ENCODE measurements at regions not wholly inside any gene's neighbourhood (a gene's known extent, or its start where the extent isn't known, plus 50 kb on each side); places are given as distances from the start of the nearest gene placed in this dataset.
"Not testable (repeated sequence)": the region's sequence is repeated elsewhere in the genome, so short reads cannot be mapped to it uniquely, and the experiment has no call there.

- not testable (repeated sequence) for H3K27ac Mint-ChIP-seq; H3K27me3 Mint-ChIP-seq (ENCODE audit: insufficient read depth); H3K4me3 Mint-ChIP-seq; H3K9me3 Mint-ChIP-seq; H3K36me3 Mint-ChIP-seq (ENCODE audit: low read depth); DNase-seq
- peaks cover 22% of the 10 kb centered on the region for H3K4me1 Mint-ChIP-seq (ENCODE audit: low read depth)
Observed at GRCh38 chr2:113386780-113387433, 50.6 kb upstream of the ZNG1B start.

GRCh38 chr2:113379621-113380020, 57.9 kb upstream of the ZNG1B start:
- peaks cover 12% of the 10 kb centered on the region; the same call in 1 of the 2 replicates for H3K4me1 Mint-ChIP-seq (ENCODE audit: low read depth)
- not testable (repeated sequence) for H3K36me3 Mint-ChIP-seq (ENCODE audit: low read depth); DNase-seq; H3K9me3 Mint-ChIP-seq; H3K27ac Mint-ChIP-seq; H3K27me3 Mint-ChIP-seq (ENCODE audit: insufficient read depth); H3K4me3 Mint-ChIP-seq

GRCh38 chr2:113376913-113377445, 60.5 kb upstream of the ZNG1B start:
- Mint-ChIP-seq H3K27me3 (ENCODE audit: insufficient read depth) (peaks cover 7% of the 10 kb centered on the region), H3K4me3 (no peak overlapping the region), H3K27ac (no peak overlapping the region), H3K36me3 (ENCODE audit: low read depth) (no peaks in the 10 kb centered on the region), H3K9me3 (no peaks in the 10 kb centered on the region), H3K4me1 (ENCODE audit: low read depth) (no peaks in the 10 kb centered on the region)
- no peak for DNase-seq
- TF ChIP-seq CTCF (IDR thresholded peaks at IDR 0.05), result no peak

GRCh38 chr2:113376253-113376912, 61.1 kb upstream of the ZNG1B start:
- H3K27ac Mint-ChIP-seq, result no peak overlapping the region
- no peaks in the 10 kb centered on the region for H3K4me1 Mint-ChIP-seq (ENCODE audit: low read depth)
- no peak for DNase-seq
- TF ChIP-seq CTCF (IDR thresholded peaks at IDR 0.05), result no peak
- H3K36me3 Mint-ChIP-seq (ENCODE audit: low read depth), result no peaks in the 10 kb centered on the region
- peaks cover 8% of the 10 kb centered on the region for H3K27me3 Mint-ChIP-seq (ENCODE audit: insufficient read depth)
- no peaks in the 10 kb centered on the region for H3K9me3 Mint-ChIP-seq
- H3K4me3 Mint-ChIP-seq, result no peak overlapping the region

- not testable (repeated sequence) for H3K27ac Mint-ChIP-seq; DNase-seq; H3K36me3 Mint-ChIP-seq (ENCODE audit: low read depth); H3K9me3 Mint-ChIP-seq; H3K4me1 Mint-ChIP-seq (ENCODE audit: low read depth); H3K4me3 Mint-ChIP-seq; H3K27me3 Mint-ChIP-seq (ENCODE audit: insufficient read depth)
Observed at GRCh38 chr2:113374857-113375256, 62.6 kb upstream of the ZNG1B start.

GRCh38 chr2:113372258-113372834, 65.1 kb upstream of the ZNG1B start:
- not testable (repeated sequence) for DNase-seq; H3K9me3 Mint-ChIP-seq; H3K4me1 Mint-ChIP-seq (ENCODE audit: low read depth); H3K4me3 Mint-ChIP-seq; H3K36me3 Mint-ChIP-seq (ENCODE audit: low read depth); H3K27ac Mint-ChIP-seq; H3K27me3 Mint-ChIP-seq (ENCODE audit: insufficient read depth)

GRCh38 chr2:113370478-113371091, 66.9 kb upstream of the ZNG1B start:
- no peaks in the 10 kb centered on the region for H3K9me3 Mint-ChIP-seq

More at GRCh38 chr2:113370478-113371091, 66.9 kb upstream of the ZNG1B start:
- no peak overlapping the region for H3K27ac Mint-ChIP-seq
- DNase-seq, result peak; percentile 73
- no peaks in the 10 kb centered on the region for H3K36me3 Mint-ChIP-seq (ENCODE audit: low read depth)
- H3K4me3 Mint-ChIP-seq, result no peak overlapping the region
- TF ChIP-seq CTCF (IDR thresholded peaks at IDR 0.05), result peak; percentile 89
- peaks cover 8% of the 10 kb centered on the region for H3K27me3 Mint-ChIP-seq (ENCODE audit: insufficient read depth)
- peaks cover 19% of the 10 kb centered on the region for H3K4me1 Mint-ChIP-seq (ENCODE audit: low read depth)

All from HFFc6 (cell line).